ENCODE measurements at regions not wholly inside any gene's neighbourhood (a gene's known extent, or its start where the extent isn't known, plus 50 kb on each side); places are given as distances from the start of the nearest gene placed in this dataset.
"Not testable (repeated sequence)": the region's sequence is repeated elsewhere in the genome, so short reads cannot be mapped to it uniquely, and the experiment has no call there.

GRCh38 chr5:102554082-102554481 is 55.3 kb upstream of the SLCO6A1 start:
- peak; percentile 19 for DNase-seq

GRCh38 chr5:102554728-102555127 is 55.9 kb upstream of the SLCO6A1 start:
- peak; percentile 12 for DNase-seq

DNA sequence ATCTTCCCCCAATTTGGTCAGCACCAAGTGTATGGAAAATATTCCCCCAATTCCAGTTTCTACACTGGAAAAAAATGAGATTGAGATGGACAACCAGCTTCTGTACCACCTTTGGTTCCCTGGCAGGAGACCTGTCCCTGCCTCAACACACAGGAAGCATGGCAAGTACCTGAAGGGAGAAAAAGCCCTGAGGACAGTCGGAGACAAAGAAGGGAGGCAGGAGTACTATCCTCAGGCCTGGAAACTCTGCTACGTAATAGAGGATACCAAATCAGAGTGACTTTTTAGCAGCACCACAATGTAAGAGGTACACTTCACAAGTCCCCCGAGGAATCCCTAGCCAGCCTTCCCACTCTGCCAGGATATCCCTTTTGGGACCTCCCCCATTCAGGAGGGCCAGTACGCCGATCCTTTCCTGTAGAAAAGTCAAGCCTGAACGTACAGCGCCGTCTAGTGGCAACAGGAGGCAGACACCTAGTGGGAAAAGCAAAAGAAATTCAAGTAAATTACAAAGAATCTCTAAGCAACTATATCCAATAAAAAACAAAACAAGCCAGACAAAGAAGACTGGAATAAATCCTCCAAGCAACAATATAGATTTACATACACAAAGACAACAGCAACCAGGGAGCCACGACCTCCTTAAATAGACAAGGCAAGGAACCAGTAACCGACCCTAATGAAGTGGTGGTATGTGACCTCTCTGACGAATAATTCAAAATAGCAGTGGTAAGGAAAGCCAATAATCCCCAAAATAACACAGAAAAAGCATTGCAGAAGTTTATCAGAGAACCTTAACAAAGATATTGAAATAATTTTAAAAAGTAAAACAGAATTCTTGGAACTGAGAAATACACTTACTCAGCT is 63.3 kb upstream of the SLCO6A1 start:
- no peak for DNase-seq

- no peak for DNase-seq
Observed at GRCh38 chr5:102570747-102571146, 71.9 kb upstream of the SLCO6A1 start.

DNA sequence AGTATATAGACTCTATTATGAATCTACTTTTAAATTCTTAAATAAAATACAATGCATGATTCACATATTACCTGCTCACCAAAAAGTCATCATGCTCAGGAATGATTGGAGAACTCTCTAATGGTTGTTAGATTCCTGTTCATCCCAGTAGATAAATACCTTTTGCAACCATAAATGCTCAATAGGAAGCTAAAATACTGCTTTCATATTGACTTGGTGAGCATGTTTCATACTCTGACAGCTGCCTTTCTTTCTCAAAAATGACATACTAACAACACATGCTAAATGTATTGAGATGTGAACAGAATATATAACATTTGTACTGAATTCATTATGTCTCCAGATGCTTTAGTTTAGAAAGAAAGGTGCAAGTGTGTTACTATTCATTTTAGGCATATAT is 79.6 kb upstream of the SLCO6A1 start:
- DNase-seq: no peak

DNA sequence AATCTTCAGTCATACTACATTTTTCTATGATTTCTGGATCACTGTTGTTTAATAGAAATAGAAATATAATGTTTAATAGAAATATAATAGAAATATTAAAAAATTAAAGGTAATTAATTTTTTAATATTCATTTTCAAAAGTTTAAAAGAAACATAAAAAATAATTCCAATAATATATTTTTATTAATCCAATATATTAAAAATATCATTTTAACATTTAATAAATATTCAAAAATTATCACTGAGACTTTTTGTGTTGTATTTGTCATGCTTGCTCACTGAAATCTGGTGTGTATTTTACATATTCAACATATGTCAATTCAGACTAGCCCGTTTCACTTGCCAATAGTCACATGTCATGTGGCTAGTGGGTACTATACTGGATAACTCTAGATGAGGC is 80.6 kb upstream of the SLCO6A1 start:
- no peak for DNase-seq

DNA sequence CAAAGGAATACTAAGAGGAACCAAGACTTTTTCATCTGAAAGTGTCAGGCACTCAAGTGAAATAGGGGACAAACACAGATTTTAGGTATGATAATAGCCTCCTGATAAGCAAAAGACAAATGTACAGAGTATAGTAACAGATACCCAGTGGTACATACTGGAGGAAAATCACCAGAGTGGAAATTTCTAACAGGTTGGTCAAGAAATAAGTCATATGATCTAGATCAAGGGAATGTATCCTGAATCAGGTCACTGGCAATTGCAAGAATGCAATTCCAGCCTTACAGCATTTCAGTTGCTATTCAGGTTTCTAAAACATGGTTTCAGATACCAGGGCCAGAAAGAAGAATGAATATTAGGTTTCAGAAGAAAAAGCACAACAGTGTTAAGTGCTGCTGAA is 82.2 kb upstream of the SLCO6A1 start:
- no peak for DNase-seq

- no peak for DNase-seq
Observed at GRCh38 chr5:102582696-102583095, 83.9 kb upstream of the SLCO6A1 start.

DNA sequence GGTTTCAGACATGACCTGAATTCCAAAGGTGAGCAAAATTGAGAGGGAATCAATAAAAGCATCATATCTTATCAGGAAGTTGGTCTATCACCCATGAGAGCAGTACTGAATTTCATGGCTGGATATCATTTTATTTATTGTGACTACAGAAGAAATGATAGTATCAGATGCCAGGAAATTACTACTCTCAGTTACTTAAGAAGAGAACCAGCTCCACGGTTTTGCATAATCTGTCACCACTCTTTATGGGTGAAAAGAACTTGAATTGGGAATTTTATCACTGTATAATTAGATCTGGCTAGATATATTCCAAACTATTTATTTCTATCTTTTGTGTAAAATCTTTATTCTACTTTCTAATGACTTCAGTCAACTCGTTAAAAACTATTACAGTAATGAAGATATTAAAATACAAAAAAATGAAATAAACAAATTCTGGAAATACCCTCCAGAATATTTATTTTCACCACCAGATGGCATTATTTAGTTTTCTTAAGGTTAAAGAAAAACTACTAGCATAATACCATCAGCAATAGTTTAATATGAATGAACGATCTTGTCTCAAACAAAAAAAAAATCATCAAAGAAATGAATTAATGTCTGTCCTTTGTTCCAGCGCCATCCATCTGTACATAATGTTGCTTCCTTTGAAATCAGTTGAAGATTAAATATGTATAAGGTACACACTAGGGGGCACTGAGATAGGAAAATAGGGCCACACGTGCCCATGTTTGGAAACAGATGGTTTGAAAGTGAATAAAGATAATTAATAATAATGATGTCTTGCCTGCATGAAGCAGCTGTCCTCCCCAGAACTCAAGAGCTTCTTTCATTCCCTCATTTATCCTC is 84.7 kb upstream of the SLCO6A1 start:
- peak; percentile 23 for DNase-seq

- DNase-seq: no peak
Observed at GRCh38 chr5:102589661-102590060, 90.9 kb upstream of the SLCO6A1 start.

GRCh38 chr5:102590467-102590866 is 91.7 kb upstream of the SLCO6A1 start:
- no peak for DNase-seq

DNA sequence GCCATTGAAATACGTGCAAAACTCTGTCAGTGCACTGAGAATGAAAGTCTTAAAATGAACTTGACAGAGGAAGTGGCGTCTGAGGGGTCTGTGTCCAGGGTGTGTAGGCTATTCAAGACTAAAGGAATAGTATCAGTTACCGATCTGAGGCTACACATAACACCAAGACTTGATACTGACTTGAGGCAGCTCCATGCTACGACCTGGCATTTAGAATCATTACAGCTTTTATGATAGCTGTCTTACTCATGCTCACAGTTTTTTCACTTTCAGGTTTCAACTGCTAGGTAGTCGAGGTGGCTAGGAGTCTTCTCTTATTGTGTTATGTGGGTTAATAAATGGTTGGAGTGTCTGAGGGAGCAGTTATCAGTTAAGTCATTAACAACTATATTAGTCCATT is 92.8 kb upstream of the SLCO6A1 start:
- no peak for DNase-seq

DNA sequence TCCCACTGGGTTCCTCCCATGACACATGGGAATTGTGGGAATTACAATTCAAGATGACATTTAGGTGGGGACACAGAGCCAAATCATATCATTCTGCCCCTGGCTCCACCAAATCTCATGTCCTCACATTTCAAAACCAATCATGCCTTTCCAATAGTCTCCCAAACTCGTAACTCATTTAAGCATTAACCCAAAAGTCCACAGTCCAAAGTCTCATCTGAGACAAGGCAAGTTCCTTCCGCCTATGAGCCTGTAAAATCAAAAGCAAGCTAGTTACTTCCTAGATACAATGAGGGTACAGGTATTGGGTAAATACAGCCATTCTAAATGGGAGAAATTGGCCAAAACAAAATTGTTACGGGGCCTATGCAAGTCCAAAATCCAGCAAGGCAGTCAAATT is 93.8 kb upstream of the SLCO6A1 start:
- not testable (repeated sequence) for DNase-seq

GRCh38 chr5:102594192-102594591 is 95.4 kb upstream of the SLCO6A1 start:
- DNase-seq: no peak

DNA sequence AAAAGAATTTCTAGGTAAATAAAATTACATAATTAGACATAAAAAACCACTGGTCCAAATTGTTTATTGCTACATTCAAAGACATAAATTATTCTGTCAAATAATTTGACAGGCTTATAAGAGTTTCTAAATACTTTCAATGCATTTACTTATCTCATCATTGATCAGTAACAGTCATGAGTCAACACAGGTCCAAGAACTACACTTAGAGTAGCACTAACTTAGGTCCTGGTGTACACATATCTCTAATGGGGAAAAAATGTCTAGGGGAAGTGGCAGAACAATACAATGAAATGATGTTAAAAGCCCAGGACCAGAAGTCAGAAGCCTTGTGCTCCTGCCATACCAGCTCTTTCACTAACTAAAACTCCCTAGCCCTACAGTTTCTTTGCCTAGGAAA is 96.5 kb upstream of the SLCO6A1 start:
- no peak for DNase-seq

- no peak for DNase-seq
Observed at GRCh38 chr5:102596113-102596512, 97.3 kb upstream of the SLCO6A1 start.

- no peak for DNase-seq
Observed at GRCh38 chr5:102596951-102597350, 98.2 kb upstream of the SLCO6A1 start.

DNA sequence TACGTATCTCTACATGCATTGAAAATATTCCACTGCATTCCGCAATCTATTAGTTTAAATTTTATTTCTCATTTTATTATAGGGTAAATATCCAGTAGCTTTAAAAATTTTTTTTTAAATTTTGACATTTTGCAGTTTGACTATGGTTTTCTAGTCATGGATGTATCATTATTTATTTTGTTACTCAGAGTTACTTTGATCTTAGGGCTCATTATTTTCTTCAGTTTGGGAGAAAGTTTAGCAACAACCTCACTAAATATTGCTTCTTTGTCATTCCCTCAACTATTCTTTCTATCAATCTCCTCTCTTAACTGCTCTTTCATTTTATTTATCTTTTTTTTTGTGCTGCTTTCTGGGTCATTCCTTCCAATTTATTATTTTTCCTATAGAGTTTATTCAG is 100.5 kb upstream of the SLCO6A1 start:
- no peak for DNase-seq

GRCh38 chr5:102600964-102601363 is 102.2 kb upstream of the SLCO6A1 start:
- no peak for DNase-seq

DNA sequence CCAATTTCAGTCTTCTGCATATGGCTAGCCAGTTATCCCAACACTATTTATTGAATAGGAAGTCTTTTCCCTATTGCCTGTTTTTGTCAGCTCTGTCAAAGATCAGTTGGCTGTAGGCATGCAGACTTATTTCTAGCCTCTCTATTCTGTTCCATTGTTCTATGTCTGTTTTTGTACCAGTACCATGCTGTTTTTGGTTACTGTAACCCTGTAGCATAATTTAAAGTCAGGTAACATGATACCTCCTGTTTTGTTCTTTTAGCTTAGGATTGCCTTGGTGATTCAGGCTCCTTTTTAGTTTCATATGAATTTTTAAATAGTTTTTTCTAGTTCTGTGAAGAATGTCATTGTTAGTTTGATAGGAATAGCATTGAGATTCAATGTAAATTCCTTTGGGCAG is 104.9 kb upstream of the SLCO6A1 start:
- DNase-seq: no peak

DNA sequence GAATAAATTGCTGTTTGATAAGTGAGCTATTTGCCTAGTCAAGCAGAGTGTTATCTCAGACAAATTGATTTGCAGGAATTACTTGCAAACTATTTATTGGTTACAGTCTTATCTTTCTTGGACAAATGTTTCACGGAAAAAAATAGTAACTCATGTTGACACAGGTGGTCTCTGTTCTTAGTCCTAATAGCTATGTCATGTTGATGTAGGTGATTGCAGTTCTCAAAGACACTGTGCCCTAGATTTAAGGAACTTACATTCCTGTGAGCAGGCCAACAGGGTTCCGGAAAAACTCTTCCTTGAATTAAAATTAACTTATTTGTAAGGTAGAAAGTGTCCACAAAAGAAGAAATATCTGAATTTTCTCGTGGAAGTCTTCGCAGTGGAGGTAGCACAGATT is 109.6 kb upstream of the SLCO6A1 start:
- no peak for DNase-seq

DNA sequence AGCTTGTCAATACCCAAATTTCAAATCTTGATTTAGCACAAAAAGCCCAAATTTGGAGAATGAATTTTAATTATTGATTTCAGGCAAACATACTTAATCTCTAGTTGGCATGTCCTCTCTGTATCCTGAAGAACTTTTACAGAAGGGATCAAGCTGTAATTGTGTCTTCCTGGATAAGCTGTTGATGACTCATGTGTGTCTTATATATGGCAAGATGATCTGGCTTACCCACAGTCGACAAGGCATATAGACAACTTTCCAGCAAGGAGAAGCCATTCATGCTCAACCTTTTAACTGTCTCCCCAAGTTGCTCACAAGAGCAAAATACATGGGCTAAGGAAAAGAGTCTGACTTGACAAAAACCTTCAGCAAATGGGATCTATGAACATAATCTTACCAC is 112.5 kb upstream of the SLCO6A1 start:
- no peak for DNase-seq

- DNase-seq: no peak
Observed at GRCh38 chr5:102613661-102614060, 114.9 kb upstream of the SLCO6A1 start.
